A673 (cell line): ENCODE measurements at regions not wholly inside any gene's neighbourhood (a gene's known extent, or its start where the extent isn't known, plus 50 kb on each side); places are given as distances from the start of the nearest gene placed in this dataset.

Experiments
- CTCF ChIP-seq: fragments of 300-800, 200-600 bp; sonication (generic); conservative IDR thresholded peaks from 2 replicates; pipeline ENCODE4 v1.5.1; 2017; ENCODE audit warnings: low read depth, mild to moderate bottlenecking, antibody characterized with exemption, low read length, moderate library complexity, mixed read lengths
- EZH2 ChIP-seq: fragments of 200-600 bp; sonication (generic); IDR thresholded peaks from 2 replicates; pipeline ENCODE4 v1.6.1; 2017; ENCODE audit warnings: borderline replicate concordance, low read depth, mild to moderate bottlenecking, mixed read lengths, antibody characterized with exemption, low read length; ENCODE audit not compliant: poor library complexity, severe bottlenecking

- TF ChIP-seq CTCF (no peak), EZH2 (no peak)
Observed at GRCh38 chr2:117700471-117700870, 114.0 kb upstream of the DDX18 start.
